GM10248 (cell line): ENCODE measurements at regions not wholly inside any gene's neighbourhood (a gene's known extent, or its start where the extent isn't known, plus 50 kb on each side); places are given as distances from the start of the nearest gene placed in this dataset.

Experiments
- CTCF ChIA-PET: fragments of 300-600 bp; sonication (Branson Sonifier 250); formaldehyde crosslinking; extraction: SDS; loops from one replicate; lab custom pipeline; 2021; ENCODE audit warnings: antibody characterized with exemption; lab: Yijun Ruan, JAX
- POLR2A ChIA-PET: fragments of 350-650 bp; sonication (Branson Sonifier 250); formaldehyde crosslinking; extraction: SDS; loops from one replicate; lab custom pipeline; 2020; ENCODE audit warnings: antibody characterized with exemption; lab: Yijun Ruan, JAX
- DNase-seq: peaks from one replicate; pipeline ENCODE4 v3.0.0; 2012; ENCODE audit errors: extremely low spot score
- TF ChIP-seq, protein P1 (sequence below): IDR thresholded peaks from 2 replicates; pipeline ENCODE4 v1.5.1; 2012; ENCODE audit warnings: mild to moderate bottlenecking, low read depth; ENCODE audit errors: extremely low read depth, missing control alignments, control extremely low read depth

DNA sequence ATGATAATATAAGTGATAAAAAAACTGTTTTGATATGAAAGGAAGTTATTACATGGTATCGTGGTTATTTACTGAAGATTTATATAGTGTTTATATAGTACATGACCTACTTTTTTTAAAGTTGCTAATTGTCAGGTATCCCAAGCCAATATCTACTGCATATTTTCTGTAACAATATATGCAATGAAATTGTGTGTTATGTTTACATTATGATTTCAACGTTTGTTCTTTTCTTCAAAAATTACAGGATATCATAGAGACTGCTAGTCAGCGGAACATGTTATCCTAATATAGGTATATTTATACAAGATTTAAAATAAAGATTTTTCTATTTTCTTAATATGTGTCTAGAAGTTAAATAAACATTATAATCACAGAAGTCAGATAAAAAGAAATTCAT lies 167.5 kb upstream of the DPYD start:
- POLR2A ChIA-PET, result no interaction called here
- DNase-seq, result no peak
- CTCF ChIA-PET, result no interaction called here
- TF ChIP-seq, protein P1, sequence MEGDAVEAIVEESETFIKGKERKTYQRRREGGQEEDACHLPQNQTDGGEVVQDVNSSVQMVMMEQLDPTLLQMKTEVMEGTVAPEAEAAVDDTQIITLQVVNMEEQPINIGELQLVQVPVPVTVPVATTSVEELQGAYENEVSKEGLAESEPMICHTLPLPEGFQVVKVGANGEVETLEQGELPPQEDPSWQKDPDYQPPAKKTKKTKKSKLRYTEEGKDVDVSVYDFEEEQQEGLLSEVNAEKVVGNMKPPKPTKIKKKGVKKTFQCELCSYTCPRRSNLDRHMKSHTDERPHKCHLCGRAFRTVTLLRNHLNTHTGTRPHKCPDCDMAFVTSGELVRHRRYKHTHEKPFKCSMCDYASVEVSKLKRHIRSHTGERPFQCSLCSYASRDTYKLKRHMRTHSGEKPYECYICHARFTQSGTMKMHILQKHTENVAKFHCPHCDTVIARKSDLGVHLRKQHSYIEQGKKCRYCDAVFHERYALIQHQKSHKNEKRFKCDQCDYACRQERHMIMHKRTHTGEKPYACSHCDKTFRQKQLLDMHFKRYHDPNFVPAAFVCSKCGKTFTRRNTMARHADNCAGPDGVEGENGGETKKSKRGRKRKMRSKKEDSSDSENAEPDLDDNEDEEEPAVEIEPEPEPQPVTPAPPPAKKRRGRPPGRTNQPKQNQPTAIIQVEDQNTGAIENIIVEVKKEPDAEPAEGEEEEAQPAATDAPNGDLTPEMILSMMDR, result no peak

DNA sequence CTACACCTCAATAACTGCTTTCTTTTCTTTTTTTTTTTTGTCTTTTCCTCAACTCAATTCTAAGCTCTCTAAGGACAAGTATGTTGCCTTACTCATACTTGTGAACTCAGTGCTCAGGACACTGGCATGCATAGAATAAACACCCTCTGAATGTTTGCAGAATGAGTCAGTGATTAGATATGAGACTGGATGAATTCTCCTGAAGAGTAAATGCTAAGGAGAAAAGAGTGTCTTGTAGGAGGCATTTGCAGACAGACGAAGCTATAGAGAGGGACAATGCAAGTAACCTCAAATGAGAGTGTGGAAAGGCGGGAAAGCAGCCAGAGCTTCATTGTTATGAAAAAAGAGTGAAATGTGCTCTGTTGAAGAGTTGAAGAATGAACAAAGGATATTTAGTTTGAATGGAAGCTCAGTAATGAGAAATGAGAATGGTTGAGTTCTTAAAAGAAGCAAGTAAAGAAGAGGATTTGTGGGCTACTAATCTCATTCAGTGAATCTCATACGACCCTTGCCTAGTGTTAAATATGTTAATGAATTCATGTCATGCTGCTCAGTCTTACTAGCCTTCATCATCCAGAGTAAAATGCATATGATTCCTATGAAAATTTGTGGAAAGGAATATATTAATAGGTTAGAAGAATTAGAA lies 166.1 kb upstream of the DPYD start:
- DNase-seq, result no peak
- ChIA-PET CTCF (no interaction called here), POLR2A (no interaction called here)
- TF ChIP-seq, protein P1, result no peak

DNA sequence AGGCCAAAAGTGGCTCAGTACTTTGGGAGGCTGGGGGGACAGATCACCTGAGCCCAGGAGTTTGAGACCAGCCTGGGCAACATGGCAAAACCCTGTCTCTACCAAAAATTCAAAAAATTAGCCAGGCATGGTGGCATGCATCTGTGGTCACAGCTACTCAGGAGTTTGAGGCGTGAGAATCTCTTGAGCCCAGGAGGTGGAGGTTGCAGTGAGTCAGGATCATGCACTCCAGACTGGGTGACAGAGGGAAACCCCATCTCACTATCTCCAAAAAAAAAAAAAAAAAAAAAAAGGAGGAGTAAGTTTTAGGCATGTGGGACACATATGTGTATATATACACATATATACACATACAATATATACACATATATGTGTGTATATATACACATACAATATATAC lies 165.3 kb upstream of the DPYD start:
- DNase-seq, result no peak
- TF ChIP-seq, protein P1, result no peak
- POLR2A ChIA-PET, result no interaction called here
- CTCF ChIA-PET, result no interaction called here

- POLR2A ChIA-PET, result no interaction called here
- CTCF ChIA-PET, result no interaction called here
- no peak for DNase-seq
- TF ChIP-seq, protein P1, result no peak
These were observed 163.4 kb upstream of the DPYD start for GRCh38 chr1:98084188-98084587.

DNA sequence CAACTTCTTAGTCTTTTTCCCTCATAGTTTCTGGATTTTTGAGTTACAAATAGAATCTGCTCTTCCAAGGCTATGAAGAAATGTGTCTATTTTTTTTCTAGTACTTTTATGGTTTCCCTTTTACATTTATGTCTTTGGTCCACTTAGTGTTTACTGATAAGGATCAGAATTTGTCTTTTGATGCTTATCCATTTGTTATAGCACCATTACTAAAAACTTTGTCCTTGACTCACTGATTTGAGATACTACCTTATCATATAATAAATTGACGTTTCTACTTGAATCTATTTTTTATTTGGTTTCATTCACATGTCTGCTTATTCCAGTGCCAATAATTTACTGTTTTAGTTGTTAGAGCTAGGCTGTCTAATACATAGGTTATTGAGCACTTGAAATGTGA lies 161.1 kb upstream of the DPYD start:
- TF ChIP-seq, protein P1, result no peak
- ChIA-PET CTCF (interaction anchor here (1.5 kb wide), 1 partner anchor 9 kb away, joined by 4 read pairs; no protein-coding TSS in a partner anchor), POLR2A (no interaction called here)
- no peak for DNase-seq

DNA sequence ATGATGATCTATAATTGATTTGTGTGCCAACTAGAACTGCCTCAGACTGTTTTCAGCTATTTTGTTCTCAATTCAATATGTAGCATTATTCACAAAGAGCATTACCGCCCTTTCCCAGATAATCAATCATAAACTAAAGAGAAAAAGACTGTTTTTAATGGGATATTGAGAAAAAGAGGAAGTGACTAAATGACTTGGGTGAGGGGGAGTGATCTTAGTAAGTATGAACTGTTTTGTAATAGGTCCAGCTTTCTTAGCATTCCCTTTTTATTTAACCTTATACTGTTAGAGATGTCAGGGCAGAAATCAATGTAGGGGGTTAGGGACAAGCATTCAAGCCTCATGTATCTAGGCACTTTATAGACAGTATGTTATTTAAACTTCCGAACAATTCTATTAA lies 157.8 kb upstream of the DPYD start:
- POLR2A ChIA-PET, result no interaction called here
- CTCF ChIA-PET, result no interaction called here
- TF ChIP-seq, protein P1, result no peak
- no peak for DNase-seq

- POLR2A ChIA-PET, result no interaction called here
- CTCF ChIA-PET, result no interaction called here
- DNase-seq, result no peak
- TF ChIP-seq, protein P1, result no peak
These were observed 156.9 kb upstream of the DPYD start for GRCh38 chr1:98077691-98078090.
